Activated CD4-positive, CD25-positive, alpha-beta regulatory T cell treated with anti-CD3 and anti-CD28 coated beads, Interleukin-2, amount 50 U/mL, for 72 hours (primary cell): ENCODE measurements at regions not wholly inside any gene's neighbourhood (a gene's known extent, or its start where the extent isn't known, plus 50 kb on each side); places are given as distances from the start of the nearest gene placed in this dataset.

Source experiments
- DNase-seq: peaks from one replicate; pipeline ENCODE4 v3.0.0; 2021

DNA sequence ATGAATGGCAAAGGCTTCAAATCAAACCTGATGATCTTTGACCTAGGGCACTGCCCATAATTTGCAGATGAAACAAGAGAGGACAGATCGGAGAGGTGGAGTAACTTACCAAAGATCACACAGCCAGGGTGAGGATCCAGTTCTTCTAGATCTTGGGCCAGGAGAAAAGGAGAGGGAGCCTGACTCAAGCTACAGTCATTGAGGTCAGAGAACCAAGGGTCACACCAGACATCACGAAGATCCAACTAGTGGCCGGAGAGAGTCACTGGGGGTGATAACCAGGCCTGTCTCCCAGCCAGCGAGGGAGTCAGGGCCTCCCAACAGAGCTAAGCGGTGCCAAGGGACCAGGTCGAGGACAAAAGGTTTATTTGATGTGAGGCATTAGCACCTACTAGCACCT, 115.0 kb downstream of the RIPK4 start:
- DNase-seq = no peak

- no peak for DNase-seq
Observed at GRCh38 chr21:41651406-41651805, 115.4 kb downstream of the RIPK4 start.

DNA sequence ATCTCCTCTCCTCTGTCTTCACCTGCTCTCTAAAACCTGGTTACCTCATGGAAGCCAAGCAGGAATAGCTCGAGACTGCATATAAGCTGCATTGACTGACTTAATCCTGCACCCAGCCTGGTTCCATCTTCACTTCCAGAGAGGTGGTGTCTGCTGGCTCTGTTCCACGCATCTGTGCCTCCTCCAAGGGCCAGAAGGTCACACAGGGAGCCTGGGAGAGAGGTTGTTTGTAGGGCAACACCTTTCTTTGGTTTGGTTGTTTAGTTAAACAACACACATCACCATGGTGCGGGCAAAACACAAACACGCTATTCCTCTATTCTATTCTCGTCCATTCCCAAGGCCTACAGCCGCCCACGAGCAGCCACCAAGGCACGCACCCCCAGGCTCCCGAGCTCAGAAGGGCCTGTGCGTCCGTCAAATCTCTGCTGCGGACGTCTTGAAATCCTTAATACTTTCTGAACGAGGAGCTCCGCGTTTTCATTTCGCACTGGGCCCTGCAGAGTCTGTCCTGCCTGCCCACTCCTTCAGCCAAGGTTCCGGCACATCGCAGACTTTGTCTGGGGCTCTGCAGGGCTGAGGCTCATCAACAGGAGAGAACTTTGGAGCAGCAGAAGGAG, 116.2 kb downstream of the RIPK4 start:
- no peak for DNase-seq

DNA sequence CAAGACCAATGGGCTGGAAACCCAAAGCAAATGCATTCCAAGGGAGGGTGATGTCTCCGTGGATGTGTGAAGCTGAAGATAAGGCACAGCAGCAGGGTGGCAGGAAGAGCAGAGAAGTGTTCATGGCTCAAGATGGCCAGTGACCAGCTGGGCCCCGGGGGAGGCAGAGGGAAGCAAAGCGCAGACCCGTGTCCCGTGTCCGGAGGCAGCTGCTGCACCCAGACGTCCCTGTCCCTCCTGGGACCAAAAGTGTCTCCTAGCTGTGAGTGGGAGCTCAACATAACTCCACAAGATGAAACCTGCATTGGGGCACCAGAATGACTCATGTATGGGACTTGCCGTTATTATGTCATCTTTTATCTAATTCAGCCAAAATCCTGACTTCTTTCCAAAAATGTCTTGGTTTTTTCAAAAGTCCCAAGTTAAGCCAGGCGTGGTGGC, 118.2 kb downstream of the RIPK4 start:
- DNase-seq = no peak

- no peak for DNase-seq
Observed at GRCh38 chr21:41647806-41648561, 118.9 kb downstream of the RIPK4 start.

GRCh38 chr21:41643246-41643966, 123.4 kb downstream of the RIPK4 start:
- no peak for DNase-seq

DNA sequence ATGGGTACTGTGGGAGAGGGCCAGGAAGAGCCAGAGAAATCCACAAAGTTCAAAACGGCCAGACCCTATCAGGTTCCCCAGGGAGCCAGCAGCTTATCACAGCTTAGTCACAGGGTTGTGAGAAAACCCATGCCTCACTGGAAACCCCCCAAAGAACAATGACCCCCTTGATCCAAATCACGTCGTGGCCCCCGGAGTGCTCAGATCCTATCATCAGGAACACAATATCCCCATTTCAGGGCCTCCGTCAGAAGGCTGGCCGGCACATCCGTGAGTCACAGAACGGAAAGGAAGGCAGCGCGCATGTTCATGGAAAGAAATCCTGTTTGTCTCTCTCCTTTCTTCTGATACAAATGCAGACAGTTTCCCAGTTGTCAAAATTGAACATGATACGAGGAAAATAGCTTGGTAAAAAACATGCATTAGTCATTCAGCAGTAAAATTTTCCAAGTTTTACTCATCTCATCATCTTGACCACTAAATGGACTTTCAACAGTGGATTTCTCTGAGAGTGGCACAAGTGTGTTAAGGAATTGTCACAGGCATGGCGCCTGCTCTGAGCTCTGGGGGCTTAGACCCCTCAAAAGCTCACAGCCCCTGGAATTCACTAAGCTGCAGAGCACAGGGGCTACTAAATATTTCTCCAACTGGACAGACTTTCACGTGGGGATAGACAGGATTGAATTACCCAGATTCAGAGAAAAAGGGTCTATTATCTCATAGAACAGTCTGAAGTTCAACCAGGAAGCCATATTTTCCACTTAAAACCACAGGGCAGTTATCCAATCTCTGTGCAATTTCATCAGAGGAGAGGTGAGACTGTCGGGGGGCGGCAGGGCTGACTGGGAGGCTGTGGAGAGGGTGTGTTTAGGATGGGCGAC, 124.8 kb downstream of the RIPK4 start:
- no peak for DNase-seq

DNA sequence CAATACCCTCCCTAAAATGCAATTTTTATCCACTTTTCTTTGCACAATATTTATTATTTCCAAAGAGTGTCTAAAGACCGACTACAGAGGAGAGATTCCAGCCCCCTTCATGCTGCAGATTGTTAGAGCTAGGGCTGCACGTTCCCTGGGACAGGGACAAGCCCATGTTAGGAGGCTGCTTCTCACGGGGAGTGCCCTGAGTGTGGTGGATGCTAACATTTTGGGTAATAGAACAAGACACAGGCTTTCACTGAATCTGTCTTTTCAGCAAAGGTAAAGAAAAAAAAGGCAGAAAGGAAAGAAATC, 125.4 kb downstream of the RIPK4 start:
- DNase-seq = no peak

- no peak for DNase-seq
Observed at GRCh38 chr21:41640748-41641509, 125.9 kb downstream of the RIPK4 start.

- no peak for DNase-seq
Observed at GRCh38 chr21:41639766-41640165, 127.1 kb downstream of the RIPK4 start.

- DNase-seq = no peak
Observed at GRCh38 chr21:41639336-41639735, 127.5 kb downstream of the RIPK4 start.

DNA sequence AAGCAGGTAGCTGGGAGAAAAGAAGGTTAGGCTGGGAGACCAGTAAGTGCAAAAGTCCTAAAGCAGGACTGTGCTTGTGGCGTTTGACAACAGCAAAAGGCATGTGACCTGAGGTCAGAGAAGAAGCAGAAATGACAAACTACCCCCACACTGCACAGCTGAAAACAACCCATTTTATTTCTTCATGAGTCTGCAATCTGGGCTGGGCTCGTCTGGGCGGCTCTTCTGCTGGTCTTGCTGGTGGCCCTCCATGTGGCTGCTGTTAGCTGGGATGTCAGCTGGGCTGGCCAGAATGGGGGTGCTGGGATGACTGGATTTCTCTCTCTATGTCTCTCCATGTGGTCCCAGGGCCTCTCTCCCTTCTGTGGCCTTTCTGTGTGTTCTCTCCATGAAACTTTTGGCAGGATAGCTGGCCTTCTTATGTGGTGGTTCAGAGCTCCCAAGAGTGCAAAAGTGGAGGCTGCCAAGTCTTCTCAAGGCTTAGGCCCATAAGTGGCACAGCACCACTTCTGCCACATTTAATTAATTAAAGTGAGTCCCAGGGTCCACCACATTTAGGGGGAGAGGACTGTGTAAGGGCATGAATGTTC, 128.6 kb downstream of the RIPK4 start:
- no peak for DNase-seq

- no peak for DNase-seq
Observed at GRCh38 chr21:41636636-41637630, 129.0 kb upstream of the TMPRSS2 start.

GRCh38 chr21:41635874-41636273, 127.9 kb upstream of the TMPRSS2 start:
- DNase-seq = no peak

DNA sequence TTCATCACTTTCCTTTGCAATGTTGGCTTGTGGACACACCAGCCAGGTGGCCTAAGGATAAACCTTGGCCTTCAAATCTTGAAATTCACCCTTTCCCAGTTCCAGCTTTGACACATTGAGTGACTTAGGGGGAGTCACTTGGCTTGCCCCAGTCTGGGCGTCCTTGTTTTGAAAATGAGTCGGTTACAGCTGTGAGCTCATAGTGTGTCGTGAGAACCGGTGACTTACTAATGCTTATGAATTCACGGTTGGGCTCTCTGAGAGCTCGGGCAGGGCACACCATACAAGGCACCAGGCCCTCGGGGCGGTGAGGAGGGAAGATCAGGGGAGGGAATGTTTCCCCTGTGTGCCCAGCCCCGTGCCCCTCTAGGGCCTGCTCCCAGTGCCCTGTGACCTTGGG, 126.9 kb upstream of the TMPRSS2 start:
- DNase-seq = no peak

DNA sequence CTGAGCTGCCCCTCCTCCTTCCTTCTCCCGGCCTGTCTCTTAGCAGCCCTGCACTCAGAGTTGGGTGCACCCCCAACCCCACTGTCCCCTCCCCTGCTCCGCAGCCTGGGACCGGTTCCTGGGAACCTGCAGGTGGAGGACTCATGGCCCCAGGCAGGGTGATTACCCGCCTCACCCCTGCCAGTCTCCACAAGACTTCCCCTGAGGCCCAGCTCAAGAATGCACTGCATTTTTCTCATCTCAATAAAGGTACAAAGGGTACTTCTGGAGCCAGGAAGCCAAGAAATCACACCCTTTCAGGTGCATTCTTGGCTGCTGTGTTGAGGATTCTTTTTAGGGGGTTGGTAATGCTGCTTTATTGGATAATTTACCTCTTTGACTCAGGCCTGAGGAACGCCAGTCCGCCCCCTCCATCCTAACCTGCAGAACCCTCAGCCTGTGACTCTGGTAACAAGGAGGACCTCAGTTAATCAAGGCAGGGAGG, 126.3 kb upstream of the TMPRSS2 start:
- no peak for DNase-seq

DNA sequence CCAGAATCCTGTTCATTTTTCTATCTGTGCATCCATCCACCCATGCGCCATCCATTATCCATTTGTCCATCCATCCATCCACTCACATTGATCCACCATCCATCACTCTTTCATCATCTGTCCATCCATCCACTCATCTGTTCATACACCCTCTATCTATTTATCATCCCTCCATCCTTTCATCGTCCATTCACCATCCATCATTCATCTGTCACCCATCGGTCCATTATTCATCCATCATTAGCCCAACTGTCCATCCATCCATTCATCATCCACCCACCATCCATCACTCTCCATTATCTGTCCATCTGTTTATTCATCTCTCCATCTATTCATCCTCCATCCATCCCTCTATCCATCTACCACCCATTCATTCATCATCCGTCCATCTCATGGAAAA, 125.7 kb upstream of the TMPRSS2 start:
- no peak for DNase-seq

DNA sequence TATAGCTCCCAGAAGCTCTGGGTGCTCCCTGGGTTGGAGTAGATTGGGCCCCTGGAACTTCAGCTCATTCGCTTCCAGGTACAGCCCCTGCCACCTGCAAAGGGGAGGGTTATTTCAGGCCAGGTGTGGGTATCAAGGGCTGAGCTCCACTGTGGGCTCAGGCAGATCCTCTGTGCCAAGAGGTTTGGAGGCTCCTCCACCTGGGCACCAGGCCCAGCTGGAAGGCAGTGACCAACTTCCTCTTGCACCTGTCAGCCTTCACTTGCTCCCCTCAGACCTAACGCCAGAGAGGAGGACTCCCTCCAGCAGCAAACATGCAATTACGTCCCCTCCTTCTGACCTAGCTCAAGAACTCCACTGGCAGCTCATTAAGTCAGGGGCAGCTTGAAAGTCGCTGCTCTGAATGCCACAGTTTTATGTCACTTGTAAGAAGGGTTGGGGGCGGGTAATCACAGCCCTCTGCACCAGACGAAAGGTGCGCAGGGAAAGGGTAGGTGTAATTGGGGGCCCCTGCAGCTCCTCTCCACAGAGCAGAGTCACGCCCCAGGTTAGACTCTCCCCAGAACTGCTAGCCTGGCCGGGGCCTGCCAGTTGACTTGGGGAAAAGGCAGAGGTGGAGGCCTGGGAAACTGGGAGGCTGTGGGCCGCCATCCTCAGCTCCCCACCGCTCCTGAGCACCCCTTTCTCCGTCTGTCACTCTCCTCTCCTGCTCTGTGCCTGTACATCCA, 125.0 kb upstream of the TMPRSS2 start:
- no peak for DNase-seq

- DNase-seq = no peak
Observed at GRCh38 chr21:41631564-41632461, 123.9 kb upstream of the TMPRSS2 start.
